GM12864 (cell line): ENCODE measurements at regions not wholly inside any gene's neighbourhood (a gene's known extent, or its start where the extent isn't known, plus 50 kb on each side); places are given as distances from the start of the nearest gene placed in this dataset.

Experiments used
- DNase-seq: peaks from one replicate; pipeline ENCODE4 v3.0.0-alpha.2; 2011; ENCODE audit warnings: low read depth
- H3K4me3 ChIP-seq: 2 replicates; pipeline ENCODE4 v1.5.1; 2011; ENCODE audit warnings: mild to moderate bottlenecking, low read depth, low read length, control low read depth
- TF ChIP-seq, protein P1 (sequence below): IDR thresholded peaks from 2 replicates; pipeline ENCODE4 v1.5.1; 2011; ENCODE audit warnings: low read depth, mild to moderate bottlenecking, moderate library complexity, low read length, control low read depth, inconsistent platforms; ENCODE audit errors: missing control alignments

DNA sequence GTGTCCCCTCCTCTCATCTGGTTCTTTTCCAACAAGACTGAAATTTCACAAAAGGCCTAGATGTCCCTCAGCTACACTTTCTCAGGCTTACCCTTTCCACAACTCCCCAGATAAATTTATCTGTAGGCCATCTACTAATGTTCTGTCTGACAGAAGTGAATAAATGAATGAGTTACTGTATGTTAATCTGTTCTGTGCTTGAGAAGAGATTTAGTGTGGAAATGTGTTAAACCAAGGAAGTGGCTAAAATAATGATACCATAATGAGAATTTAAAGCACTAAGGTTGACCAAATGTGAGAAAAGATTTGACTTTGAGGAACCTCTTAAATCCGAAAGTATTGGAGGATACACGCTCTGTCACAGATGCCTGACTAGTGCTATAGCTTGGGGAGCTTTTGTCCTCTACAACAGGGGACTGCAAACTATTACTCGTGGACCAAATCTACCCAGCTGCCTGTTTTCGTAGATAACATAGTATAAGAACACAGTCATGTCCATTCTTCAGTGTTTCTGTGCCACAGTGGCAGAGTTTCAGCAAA is 74.8 kb upstream of the P2RY1 start:
- TF ChIP-seq, protein P1, sequence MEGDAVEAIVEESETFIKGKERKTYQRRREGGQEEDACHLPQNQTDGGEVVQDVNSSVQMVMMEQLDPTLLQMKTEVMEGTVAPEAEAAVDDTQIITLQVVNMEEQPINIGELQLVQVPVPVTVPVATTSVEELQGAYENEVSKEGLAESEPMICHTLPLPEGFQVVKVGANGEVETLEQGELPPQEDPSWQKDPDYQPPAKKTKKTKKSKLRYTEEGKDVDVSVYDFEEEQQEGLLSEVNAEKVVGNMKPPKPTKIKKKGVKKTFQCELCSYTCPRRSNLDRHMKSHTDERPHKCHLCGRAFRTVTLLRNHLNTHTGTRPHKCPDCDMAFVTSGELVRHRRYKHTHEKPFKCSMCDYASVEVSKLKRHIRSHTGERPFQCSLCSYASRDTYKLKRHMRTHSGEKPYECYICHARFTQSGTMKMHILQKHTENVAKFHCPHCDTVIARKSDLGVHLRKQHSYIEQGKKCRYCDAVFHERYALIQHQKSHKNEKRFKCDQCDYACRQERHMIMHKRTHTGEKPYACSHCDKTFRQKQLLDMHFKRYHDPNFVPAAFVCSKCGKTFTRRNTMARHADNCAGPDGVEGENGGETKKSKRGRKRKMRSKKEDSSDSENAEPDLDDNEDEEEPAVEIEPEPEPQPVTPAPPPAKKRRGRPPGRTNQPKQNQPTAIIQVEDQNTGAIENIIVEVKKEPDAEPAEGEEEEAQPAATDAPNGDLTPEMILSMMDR = no peak
- no peak overlapping the region for H3K4me3 ChIP-seq
- DNase-seq = peak; percentile 43

DNA sequence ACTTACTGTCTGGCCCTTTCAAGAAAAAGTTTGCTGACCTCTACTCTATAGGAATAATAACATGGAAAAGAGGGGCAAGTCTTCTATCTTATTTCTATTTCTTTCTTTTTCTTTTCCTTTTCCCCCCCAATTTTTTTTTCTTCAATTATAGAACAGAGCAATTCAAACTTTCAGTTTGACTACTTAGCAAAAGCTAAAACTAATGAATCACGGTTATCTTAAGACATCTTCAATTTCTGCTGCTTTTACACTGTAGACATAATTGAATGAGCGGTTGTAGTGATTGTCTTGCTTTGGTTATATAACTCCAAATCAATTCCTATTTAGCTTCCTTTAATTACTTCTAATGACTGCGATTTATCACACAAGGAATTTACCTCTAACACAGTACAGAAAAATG is 74.3 kb upstream of the P2RY1 start:
- DNase-seq = no peak
- no peak overlapping the region for H3K4me3 ChIP-seq

DNA sequence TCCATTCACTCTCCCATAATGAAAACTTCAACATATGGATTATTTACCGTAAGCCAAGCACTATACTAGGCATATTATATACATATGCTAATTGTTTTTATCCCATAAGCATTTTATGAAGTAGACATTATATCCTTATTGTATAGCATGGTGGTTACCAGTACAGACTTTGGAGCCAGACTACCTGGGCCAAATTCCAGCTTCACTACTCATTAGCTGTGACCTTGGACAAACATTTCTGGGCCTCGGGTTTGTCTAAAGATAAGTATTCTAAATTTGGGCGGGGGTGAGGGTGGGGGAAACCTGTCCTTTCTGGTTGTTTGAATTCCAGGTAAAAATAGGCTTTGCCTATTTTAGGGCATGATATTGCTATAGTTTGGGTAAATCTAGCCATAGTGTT is 66.5 kb upstream of the P2RY1 start:
- TF ChIP-seq, protein P1 = no peak
- no peak overlapping the region for H3K4me3 ChIP-seq
- no peak for DNase-seq

More for the DNA sequence above, 74.3 kb upstream of the P2RY1 start:
- TF ChIP-seq, protein P1 = no peak

DNA sequence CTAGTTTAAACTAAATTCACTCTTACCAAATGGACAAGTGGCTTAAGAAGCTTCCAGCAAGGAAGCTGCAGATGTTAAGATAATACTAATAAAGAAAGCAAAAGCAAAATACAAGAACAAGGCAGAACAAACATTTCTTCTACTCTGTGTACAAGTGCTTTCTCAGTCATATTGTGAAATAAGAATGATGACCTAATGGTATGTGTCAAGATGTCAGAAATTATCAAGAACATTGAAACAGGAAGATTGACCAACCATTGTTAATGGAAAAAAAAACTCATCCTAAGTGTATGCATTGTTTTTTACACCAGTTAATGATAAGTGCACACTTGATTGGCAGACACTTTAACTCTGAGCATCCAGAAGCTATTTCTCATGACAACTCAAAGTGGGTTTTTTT is 65.4 kb upstream of the P2RY1 start:
- DNase-seq = no peak
- H3K4me3 ChIP-seq = no peak overlapping the region
- TF ChIP-seq, protein P1 = no peak

DNA sequence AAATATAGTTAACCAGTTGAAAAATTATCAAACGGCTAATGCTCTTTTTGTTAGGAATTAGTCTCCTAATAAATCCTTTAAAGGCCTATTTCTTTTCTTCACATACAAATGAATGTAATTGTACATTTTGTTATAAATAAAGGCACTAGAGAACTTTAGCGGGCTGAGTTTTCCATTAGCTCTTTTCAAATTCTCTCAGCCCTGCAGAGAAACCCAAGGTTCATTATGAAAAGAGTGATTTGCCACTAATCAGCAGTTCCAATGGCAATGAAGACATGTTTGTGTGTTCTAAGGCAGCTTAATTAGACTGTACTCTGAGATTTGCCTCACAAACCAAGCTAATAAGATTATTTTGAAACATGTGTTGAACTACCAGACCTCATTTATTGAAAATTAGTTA is 64.6 kb upstream of the P2RY1 start:
- no peak overlapping the region for H3K4me3 ChIP-seq
- DNase-seq = no peak
- TF ChIP-seq, protein P1 = no peak

DNA sequence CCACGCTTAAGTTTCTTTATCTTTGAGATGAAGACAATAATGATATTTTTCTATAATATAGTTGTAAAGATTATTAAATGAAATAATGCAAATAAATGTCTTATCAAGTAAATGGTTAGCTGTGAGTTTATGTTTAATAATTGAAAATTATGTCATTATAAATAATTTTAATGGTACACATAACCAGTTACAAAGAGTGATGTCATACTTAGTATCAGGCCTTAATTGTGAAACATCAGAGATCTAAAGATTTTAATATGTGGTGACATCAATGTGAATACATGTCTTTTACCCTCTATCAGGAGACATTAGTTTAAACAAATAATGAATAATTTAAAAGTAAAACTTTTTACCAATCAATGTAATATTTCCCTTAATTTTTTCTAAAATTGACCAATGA is 63.8 kb upstream of the P2RY1 start:
- TF ChIP-seq, protein P1 = no peak
- DNase-seq = no peak
- H3K4me3 ChIP-seq = no peak overlapping the region

DNA sequence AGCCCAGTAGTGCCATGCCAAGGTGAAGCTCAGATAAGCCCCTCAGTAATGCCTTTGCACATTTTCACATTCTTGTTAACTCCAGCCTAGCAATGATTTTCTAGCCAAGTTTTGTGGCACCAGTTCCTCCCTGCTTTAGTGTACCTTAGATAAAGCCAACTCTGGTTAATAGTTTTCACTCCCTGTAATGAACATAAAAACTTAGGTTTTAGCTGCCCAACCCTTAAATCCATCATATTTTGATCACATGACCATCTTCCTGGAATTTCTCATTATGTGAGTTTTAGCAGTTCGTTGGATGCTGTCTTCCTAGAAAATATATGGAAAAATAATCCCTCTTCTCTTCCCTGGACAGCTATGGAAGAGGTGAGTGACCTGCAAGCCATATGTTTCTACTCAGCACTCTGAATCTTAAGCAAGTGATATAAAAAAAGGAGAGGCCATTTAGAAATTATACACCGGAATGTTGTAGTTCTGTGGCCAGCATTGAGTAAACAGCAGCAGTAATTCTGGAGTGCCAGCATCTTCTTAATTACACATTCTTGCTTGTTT is 62.2 kb upstream of the P2RY1 start:
- DNase-seq = no peak
- H3K4me3 ChIP-seq = no peak overlapping the region
- TF ChIP-seq, protein P1 = no peak
